T-helper 1 cell treated with Interleukin-12 subunit alpha and Interleukin-12 subunit beta and Interleukin-4 antibody, amounts not matched to agents 30 μg/mL and 1 μg/mL, for 36 hours (primary cell): ENCODE measurements at regions not wholly inside any gene's neighbourhood (a gene's known extent, or its start where the extent isn't known, plus 50 kb on each side); places are given as distances from the start of the nearest gene placed in this dataset.
"Not testable (repeated sequence)": the region's sequence is repeated elsewhere in the genome, so short reads cannot be mapped to it uniquely, and the experiment has no call there.

Source experiments
- H3K27ac Mint-ChIP-seq: one replicate; pipeline ENCODE4 v1.8.0; 2021; ENCODE audit warnings: mild to moderate bottlenecking, mixed read lengths
- H3K27me3 Mint-ChIP-seq: one replicate; pipeline ENCODE4 v1.8.0; 2021; ENCODE audit warnings: low read depth, mixed read lengths
- H3K36me3 Mint-ChIP-seq: one replicate; pipeline ENCODE4 v1.8.0; 2021; ENCODE audit warnings: low read depth, mixed read lengths
- H3K4me1 Mint-ChIP-seq: one replicate; pipeline ENCODE4 v1.8.0; 2021; ENCODE audit warnings: low read depth, mixed read lengths
- H3K4me3 Mint-ChIP-seq: one replicate; pipeline ENCODE4 v1.8.0; 2021; ENCODE audit warnings: mild to moderate bottlenecking, moderate library complexity, mixed read lengths
- H3K9me3 Mint-ChIP-seq: one replicate; pipeline ENCODE4 v1.8.0; 2021; ENCODE audit warnings: mixed read lengths

DNA sequence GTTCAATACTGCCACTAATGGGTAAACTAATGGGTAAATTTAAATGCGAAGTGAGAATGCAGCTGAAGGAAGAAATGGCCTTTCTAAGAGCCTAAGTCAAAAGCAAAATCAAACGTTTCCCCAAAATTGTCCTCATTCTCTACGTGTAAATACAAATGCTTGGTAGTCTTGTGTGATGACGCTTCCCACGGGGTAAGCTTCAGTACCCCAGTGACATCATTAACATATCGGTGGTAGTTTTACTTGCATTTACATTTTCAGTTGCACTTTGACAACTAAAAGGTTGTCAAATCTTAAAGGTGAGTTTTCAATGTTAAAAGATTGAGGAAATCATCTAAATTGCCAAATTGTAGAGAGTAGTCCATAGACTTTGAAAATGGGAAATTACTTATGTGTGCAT lies 550.7 kb upstream of the CCNG1 start:
- Mint-ChIP-seq H3K9me3 (peaks cover 9% of the 10 kb centered on the region), H3K27me3 (no peaks in the 10 kb centered on the region)

DNA sequence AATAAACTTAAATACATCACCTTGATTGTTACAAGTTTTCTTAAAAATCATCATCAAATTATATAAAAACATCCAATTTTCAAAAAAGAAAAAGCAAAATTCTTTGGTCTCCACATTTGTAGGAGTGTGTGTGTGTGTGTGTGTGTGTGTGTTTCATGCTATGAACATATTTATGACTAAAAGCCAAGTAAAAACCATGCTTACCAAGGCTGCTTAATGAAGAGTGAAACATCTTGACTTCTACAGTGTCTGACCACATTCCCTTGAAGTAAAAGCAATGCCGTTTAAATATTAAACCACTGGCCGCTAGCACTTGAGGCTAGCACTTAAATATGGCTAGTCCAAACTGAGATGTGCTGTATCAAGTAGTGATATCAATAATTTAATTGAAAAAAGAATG lies 549.1 kb upstream of the CCNG1 start:
- no peaks in the 10 kb centered on the region for H3K4me1 Mint-ChIP-seq
- no peaks in the 10 kb centered on the region for H3K36me3 Mint-ChIP-seq
- H3K27me3 Mint-ChIP-seq, result no peaks in the 10 kb centered on the region
- H3K27ac Mint-ChIP-seq, result no peak overlapping the region
- no peak overlapping the region for H3K4me3 Mint-ChIP-seq
- H3K9me3 Mint-ChIP-seq, result peaks cover 5% of the 10 kb centered on the region

More for the DNA sequence above, 550.7 kb upstream of the CCNG1 start:
- no peaks in the 10 kb centered on the region for H3K4me1 Mint-ChIP-seq
- no peaks in the 10 kb centered on the region for H3K36me3 Mint-ChIP-seq
- no peak overlapping the region for H3K4me3 Mint-ChIP-seq
- H3K27ac Mint-ChIP-seq, result no peak overlapping the region

- Mint-ChIP-seq H3K9me3 (no peaks in the 10 kb centered on the region), H3K27me3 (no peaks in the 10 kb centered on the region), H3K4me1 (no peaks in the 10 kb centered on the region), H3K27ac (no peak overlapping the region), H3K36me3 (no peaks in the 10 kb centered on the region), H3K4me3 (no peak overlapping the region)
Observed at GRCh38 chr5:162911873-162912272, 525.5 kb upstream of the CCNG1 start.

DNA sequence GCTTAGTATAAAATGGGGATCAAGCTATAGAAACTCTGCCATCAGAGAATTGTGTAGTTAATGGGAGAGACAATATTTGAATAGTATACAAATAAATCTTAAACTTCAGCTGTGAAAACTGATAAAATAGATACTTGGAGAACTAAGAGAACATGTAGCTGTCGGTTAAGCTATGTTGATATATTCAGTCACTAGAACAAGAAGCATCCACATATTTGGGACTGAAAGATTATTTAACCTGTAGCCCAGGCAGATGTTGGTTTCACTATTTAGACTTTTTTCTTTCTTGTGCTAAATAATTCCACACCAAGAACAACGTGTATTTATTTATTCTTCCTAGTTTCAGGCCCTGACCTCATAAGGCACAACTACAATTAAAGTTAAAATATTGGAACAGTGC lies 521.0 kb upstream of the CCNG1 start:
- peaks cover 4% of the 10 kb centered on the region for H3K9me3 Mint-ChIP-seq
- no peak overlapping the region for H3K4me3 Mint-ChIP-seq
- H3K27me3 Mint-ChIP-seq, result no peaks in the 10 kb centered on the region
- no peak overlapping the region for H3K27ac Mint-ChIP-seq
- H3K4me1 Mint-ChIP-seq, result no peaks in the 10 kb centered on the region
- no peaks in the 10 kb centered on the region for H3K36me3 Mint-ChIP-seq

GRCh38 chr5:162929104-162929503 lies 508.3 kb upstream of the CCNG1 start:
- no peak overlapping the region for H3K27ac Mint-ChIP-seq
- H3K36me3 Mint-ChIP-seq, result no peaks in the 10 kb centered on the region
- no peaks in the 10 kb centered on the region for H3K4me1 Mint-ChIP-seq
- H3K4me3 Mint-ChIP-seq, result no peak overlapping the region
- H3K9me3 Mint-ChIP-seq, result peaks cover 7% of the 10 kb centered on the region
- H3K27me3 Mint-ChIP-seq, result no peaks in the 10 kb centered on the region

- H3K27me3 Mint-ChIP-seq, result no peaks in the 10 kb centered on the region
- H3K36me3 Mint-ChIP-seq, result no peaks in the 10 kb centered on the region
- H3K4me3 Mint-ChIP-seq, result no peak overlapping the region
- H3K9me3 Mint-ChIP-seq, result peaks cover 22% of the 10 kb centered on the region
- no peak overlapping the region for H3K27ac Mint-ChIP-seq
- no peaks in the 10 kb centered on the region for H3K4me1 Mint-ChIP-seq
Observed at GRCh38 chr5:162931501-162931900, 505.9 kb upstream of the CCNG1 start.

- no peak overlapping the region for H3K4me3 Mint-ChIP-seq
- H3K4me1 Mint-ChIP-seq, result no peaks in the 10 kb centered on the region
- H3K36me3 Mint-ChIP-seq, result no peaks in the 10 kb centered on the region
- H3K27me3 Mint-ChIP-seq, result no peaks in the 10 kb centered on the region
- H3K27ac Mint-ChIP-seq, result no peak overlapping the region
- peaks cover 19% of the 10 kb centered on the region for H3K9me3 Mint-ChIP-seq
Observed at GRCh38 chr5:162939991-162940390, 497.4 kb upstream of the CCNG1 start.

GRCh38 chr5:162948677-162949076 lies 488.7 kb upstream of the CCNG1 start:
- H3K27ac Mint-ChIP-seq, result no peak overlapping the region
- no peaks in the 10 kb centered on the region for H3K36me3 Mint-ChIP-seq
- no peaks in the 10 kb centered on the region for H3K4me1 Mint-ChIP-seq
- peaks cover 7% of the 10 kb centered on the region for H3K9me3 Mint-ChIP-seq
- no peak overlapping the region for H3K4me3 Mint-ChIP-seq
- H3K27me3 Mint-ChIP-seq, result no peaks in the 10 kb centered on the region

DNA sequence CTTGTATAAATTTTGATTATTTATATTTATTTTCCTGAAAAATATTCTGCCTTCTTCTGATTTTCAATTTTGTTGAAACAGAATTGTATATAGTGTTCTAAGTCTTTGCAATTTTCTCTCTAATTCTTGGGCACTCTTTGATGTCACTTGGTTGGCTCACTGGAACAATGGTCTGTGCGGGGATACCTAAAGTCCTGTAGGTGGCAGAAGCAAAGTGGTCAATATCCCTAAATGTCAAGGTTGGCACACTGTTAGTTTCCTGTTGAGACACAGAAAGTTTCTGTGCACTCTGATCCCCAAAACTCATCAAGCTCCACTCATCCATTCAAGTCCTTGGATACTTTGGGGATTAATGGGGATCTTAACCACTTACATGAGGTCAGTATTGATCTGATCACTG lies 480.8 kb upstream of the CCNG1 start:
- Mint-ChIP-seq H3K4me1 (no peaks in the 10 kb centered on the region), H3K27ac (no peak overlapping the region), H3K36me3 (no peaks in the 10 kb centered on the region), H3K27me3 (no peaks in the 10 kb centered on the region), H3K4me3 (no peak overlapping the region), H3K9me3 (peaks cover 6% of the 10 kb centered on the region)

GRCh38 chr5:162964144-162964543 lies 473.3 kb upstream of the CCNG1 start:
- H3K9me3 Mint-ChIP-seq, H3K4me1 Mint-ChIP-seq, H3K27me3 Mint-ChIP-seq, H3K36me3 Mint-ChIP-seq, H3K27ac Mint-ChIP-seq, H3K4me3 Mint-ChIP-seq: not testable (repeated sequence)

DNA sequence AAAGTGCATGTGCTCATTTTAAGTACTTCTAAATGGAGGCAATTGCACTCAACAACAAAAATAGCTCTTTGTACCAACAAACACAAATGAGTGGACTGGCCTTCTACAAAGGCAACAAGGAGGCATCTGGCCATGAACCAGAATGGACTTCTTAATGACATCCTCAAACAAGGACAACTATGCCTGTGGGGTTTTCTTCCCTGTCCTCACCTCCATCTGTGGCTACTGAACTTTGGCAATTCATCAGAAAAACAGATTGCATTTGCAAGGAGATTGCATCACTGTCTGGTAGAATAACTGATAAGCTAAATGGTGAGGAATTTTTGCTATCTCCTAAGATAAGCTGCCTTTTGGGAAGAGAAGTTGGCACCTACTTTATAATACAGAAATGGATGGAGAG lies 447.3 kb upstream of the CCNG1 start:
- Mint-ChIP-seq H3K4me3 (no peak overlapping the region), H3K27ac (no peak overlapping the region), H3K27me3 (no peaks in the 10 kb centered on the region), H3K9me3 (peaks cover 8% of the 10 kb centered on the region), H3K36me3 (no peaks in the 10 kb centered on the region), H3K4me1 (no peaks in the 10 kb centered on the region)

- Mint-ChIP-seq H3K27me3 (no peaks in the 10 kb centered on the region), H3K27ac (no peak overlapping the region), H3K4me1 (no peaks in the 10 kb centered on the region), H3K36me3 (no peaks in the 10 kb centered on the region), H3K4me3 (no peak overlapping the region), H3K9me3 (peaks cover 8% of the 10 kb centered on the region)
Observed at GRCh38 chr5:162990856-162991497, 446.4 kb upstream of the CCNG1 start.

DNA sequence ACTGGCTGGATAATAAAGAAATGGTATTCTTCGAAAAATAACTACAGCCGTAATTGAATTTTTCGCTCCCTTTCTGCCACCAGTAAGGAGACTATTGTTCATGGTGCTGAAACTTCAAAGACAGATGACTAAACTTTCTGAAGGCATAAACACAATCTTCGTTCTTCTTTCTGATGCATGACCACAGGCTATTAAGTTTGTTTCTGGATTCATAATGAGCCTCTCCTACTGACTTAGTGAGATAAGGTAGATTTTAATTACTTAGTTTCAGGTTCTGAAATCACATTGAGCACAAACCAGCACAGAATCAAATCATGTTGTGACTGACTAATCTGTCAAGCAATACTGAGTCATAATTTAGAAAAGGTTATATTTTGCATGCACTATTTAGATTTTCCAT lies 441.8 kb upstream of the CCNG1 start:
- peaks cover 8% of the 10 kb centered on the region for H3K9me3 Mint-ChIP-seq
- no peaks in the 10 kb centered on the region for H3K36me3 Mint-ChIP-seq
- no peak overlapping the region for H3K27ac Mint-ChIP-seq
- no peaks in the 10 kb centered on the region for H3K4me1 Mint-ChIP-seq
- no peaks in the 10 kb centered on the region for H3K27me3 Mint-ChIP-seq
- no peak overlapping the region for H3K4me3 Mint-ChIP-seq

DNA sequence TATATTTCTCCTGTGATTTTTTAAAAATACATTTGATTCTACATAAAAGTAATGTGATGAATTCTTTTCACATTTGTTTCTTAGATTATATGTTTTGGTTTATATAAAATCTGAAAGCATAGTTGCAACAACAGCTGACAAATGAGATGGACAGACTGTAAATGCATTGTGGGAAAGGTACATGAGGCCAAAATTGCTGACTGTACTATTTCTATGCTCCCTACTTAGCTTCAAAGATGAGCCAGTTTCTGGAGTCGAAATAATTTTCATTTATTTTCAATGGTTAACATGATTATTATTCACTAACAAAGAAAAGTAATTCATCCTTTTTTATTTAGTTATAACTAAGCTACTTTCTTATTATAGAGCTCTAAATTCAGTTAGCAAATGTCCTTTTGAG lies 441.3 kb upstream of the CCNG1 start:
- Mint-ChIP-seq H3K27ac (no peak overlapping the region), H3K9me3 (peaks cover 8% of the 10 kb centered on the region), H3K4me3 (no peak overlapping the region), H3K36me3 (no peaks in the 10 kb centered on the region), H3K27me3 (no peaks in the 10 kb centered on the region), H3K4me1 (no peaks in the 10 kb centered on the region)

GRCh38 chr5:163005949-163006348 lies 431.4 kb upstream of the CCNG1 start:
- peaks cover 3% of the 10 kb centered on the region for H3K9me3 Mint-ChIP-seq
- H3K4me1 Mint-ChIP-seq, result no peaks in the 10 kb centered on the region
- no peaks in the 10 kb centered on the region for H3K36me3 Mint-ChIP-seq
- H3K27me3 Mint-ChIP-seq, result no peaks in the 10 kb centered on the region
- H3K27ac Mint-ChIP-seq, result no peak overlapping the region
- H3K4me3 Mint-ChIP-seq, result no peak overlapping the region

DNA sequence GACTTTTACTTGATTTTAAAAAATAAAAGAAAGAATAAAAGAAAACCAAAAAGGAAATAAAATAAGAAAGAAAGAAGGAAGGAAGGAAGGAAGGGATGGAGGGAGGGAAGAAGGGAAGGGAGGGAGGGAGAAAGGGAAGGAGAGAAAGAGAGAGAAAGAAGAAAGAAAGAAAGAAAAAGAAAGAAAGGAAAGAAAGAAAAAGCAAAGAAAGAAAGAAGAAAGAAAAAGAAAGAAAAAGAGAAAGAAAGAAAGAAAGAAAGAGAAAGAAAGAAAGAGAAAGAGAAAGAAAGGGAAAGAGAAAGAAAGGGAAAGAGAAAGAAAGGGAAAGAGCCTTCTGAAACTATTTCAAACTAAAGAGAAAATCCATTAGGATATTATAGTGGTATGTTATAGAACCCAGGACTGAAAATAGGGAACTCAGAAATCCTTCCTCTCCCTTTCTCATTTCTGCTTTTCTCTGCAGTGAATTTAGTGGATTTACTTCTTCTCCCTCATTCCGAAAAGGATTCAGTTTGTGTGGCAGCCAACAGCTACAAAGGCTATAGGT lies 414.7 kb upstream of the CCNG1 start:
- Mint-ChIP-seq H3K4me1 (no peaks in the 10 kb centered on the region), H3K4me3 (no peak overlapping the region), H3K36me3 (no peaks in the 10 kb centered on the region), H3K27ac (no peak overlapping the region), H3K9me3 (peaks cover 11% of the 10 kb centered on the region), H3K27me3 (no peaks in the 10 kb centered on the region)
